GM18511 (cell line): ENCODE measurements at regions not wholly inside any gene's neighbourhood (a gene's known extent, or its start where the extent isn't known, plus 50 kb on each side); places are given as distances from the start of the nearest gene placed in this dataset.

Source experiments
- ATAC-seq: cut with Tn5 transposase; IDR thresholded peaks from one replicate; pipeline ENCODE4 v1.9.1; 2021; ENCODE audit warnings: mild to moderate bottlenecking, moderate library complexity; ENCODE audit not compliant: unreplicated experiment

DNA sequence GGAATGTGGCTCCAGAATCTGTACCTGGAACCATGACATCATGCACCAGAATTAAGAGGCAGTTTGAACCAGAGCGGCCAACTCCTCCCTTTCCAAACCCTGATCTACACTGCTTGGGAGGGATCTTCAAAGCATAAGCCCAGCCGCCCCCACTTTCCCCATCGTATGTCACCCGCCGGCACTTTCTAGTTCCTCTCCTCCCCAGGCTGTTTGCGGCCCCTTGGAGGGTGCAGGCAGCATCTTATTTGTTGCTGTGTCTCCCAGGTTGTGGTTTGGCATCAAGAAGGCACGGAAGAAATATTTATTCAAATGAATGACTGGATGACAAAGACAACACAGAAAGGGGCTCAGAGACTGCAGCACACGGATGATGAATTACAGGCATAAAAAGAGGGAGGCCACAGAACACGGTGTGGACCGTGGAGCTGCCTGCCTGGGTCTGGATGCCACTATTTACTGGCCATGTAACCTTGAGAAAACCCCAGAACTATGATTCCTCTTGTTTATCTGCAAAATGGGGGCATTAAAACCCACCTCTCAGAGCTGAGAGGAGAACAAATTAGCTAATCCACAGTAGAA is 305.8 kb downstream of the EIPR1 start:
- no peak for ATAC-seq

DNA sequence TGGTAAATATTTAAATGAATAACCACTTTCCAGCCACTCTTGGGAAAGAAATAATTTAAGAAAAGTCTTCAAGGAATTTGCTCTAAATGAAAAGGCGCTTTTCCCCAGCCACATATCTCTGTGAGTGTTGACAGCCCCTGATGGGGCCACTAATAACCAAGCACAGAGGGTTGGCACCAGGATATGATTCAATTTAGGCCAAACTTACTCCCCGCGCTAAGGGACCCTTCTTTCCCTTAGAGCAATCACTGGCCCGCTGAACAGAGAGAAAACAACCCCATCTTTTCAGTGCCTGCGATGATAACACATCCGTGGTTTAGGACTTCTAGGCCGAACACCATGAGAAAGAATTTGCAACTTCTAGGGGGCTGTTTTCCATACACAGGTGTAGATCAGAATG is 310.8 kb downstream of the EIPR1 start:
- no peak for ATAC-seq

- ATAC-seq = no peak
Measured at GRCh38 chr2:3065928-3066327, 311.7 kb downstream of the EIPR1 start.

DNA sequence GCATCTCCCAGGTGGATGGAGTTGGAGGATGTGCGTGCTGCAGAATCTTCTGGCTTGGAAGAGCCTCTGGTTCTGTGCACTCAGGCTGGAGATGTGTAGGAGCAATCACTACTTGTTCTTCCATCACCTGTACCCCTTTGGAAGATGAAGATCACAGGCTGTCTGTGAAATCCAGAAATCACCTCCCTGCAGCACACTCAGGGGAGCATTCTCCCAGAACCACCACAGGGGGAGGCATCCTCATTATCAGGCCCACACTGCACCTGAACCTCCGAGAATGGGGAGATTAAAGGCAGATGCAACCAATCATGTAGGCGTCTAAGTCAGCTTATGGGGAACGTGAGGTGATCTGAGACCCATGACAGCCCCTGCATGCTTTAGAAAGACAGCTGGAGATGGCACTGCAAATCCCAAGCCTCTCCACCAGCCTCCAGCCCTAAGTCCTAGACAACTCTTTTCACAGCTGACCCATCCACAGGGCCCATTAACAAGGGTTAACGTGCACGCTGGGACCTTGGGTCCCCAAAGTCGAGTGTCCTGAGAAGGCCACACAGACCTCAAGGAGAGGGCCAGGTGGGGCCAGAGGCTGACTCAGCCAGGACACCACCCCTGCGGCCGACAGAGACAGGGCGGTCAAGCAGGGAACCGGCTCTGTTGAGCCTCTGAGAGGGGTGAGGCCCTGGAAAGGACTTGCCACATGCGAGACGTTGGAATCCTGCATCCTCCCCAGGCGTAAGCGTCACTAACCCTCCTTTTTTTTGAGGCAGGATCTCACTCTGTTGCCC is 314.9 kb downstream of the EIPR1 start:
- no peak for ATAC-seq

DNA sequence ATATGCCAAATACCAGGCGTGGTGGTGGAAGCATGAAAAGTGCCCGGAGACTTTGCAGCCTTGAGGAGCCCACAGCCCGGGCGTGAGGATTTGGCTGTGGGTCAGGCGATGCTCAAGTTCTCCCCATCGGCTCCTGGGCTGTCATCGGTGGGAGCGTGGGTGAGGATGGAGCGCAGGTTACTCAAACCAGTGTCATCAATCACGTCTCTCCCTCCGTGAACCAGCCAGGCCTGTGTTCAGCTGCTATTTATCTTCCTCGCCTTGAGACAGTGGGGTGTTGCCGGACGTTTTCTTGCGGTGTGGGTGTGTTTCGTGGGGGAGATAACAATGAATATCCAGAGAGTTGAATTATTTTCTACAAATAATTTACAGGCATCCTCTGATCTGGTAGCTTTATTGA is 317.6 kb downstream of the EIPR1 start:
- ATAC-seq = no peak

- no peak for ATAC-seq
Measured at GRCh38 chr2:3059141-3059925, 318.3 kb downstream of the EIPR1 start.

DNA sequence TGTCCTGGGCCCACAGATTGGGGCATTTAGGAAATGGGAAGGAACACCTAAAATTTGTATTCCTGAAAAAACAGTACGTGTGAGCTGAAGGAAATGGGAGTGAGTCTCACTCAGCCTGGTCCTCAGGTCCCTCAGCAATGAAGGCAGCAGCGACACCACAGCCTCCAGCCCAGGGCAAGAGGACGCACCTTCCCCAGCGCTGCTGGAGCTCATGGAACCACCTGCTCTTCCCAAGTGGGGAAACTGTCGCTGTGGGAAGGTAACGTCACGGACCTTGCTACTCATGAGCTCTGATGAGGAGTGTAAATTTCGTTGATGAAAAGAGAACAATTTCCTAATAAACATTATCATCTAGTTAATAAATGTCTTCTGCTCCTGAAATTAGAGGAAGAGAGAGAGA is 323.6 kb downstream of the EIPR1 start:
- no peak for ATAC-seq

GRCh38 chr2:3051266-3051665 is 326.4 kb downstream of the EIPR1 start:
- ATAC-seq = no peak

GRCh38 chr2:3046170-3046865 is 331.3 kb downstream of the EIPR1 start:
- no peak for ATAC-seq

DNA sequence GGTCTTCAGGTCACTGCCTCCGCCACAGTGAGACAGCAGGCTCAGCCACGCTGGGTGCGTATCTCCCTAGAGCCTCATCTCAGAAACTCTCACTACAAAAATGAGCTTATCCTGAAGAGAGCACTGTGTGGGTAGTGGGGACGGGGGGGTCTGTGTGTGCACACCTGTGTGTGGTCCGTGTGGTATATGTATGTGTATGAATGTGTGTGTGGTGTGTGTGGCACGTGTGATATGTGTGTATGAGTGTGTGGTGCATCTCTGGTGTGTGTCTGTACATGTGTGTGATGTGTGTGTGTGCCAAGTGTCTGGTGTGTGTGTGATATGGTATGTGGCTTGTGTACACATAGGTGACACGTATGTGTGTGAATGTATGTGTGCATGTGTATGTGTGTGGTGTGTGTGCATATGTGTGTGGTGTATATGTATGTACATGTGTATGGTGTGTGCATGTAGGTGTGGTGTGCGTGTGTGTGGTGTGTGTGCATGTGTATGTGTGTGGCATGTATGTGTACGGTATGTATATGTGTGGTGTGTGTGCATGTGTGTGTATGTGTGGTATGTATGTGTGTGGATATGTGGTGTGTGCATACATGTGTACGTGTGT is 332.2 kb downstream of the EIPR1 start:
- no peak for ATAC-seq

- ATAC-seq = no peak
Measured at GRCh38 chr2:3044587-3045317, 332.9 kb downstream of the EIPR1 start.

- ATAC-seq = no peak
Measured at GRCh38 chr2:3043726-3044125, 333.9 kb downstream of the EIPR1 start.

GRCh38 chr2:3042601-3043585 is 334.7 kb downstream of the EIPR1 start:
- no peak for ATAC-seq

DNA sequence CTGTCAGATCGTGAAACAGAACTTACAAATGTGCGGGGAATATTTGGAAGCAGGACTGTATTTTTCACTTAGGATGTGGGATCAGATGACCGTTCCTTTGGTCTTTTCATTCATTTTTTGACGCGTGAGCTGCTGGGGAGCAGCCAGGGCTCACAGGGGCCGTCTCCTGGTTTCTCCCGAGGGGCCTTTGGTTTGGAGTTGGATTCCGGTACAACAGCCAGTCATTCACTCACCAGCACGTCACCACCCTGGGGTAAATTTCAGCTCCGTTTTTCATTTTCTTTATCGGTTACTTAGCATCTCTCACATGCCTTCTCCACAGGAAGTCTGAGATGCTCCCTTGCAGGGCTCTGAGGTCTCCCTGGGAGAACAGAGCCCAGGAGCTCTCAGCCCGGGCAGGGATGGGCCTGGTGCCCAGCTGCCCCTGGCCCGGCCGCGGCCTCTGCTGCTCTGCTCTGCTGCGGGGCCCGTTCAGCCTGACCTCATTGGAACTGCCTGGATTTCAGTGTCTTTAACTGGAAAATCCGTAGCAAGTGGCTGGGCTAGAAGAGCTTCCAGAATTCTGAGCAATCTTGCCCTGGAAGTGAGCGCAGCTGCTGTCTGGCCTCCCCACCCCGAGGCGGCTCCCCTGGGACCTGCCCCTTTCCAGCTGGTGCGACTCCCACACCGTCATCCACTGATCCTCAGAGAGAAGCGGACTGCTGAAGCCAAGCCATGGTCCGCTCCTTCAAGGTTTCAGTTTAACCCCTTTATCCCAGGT is 335.6 kb downstream of the EIPR1 start:
- ATAC-seq = no peak

- ATAC-seq = no peak
Measured at GRCh38 chr2:3041246-3041645, 336.4 kb downstream of the EIPR1 start.

DNA sequence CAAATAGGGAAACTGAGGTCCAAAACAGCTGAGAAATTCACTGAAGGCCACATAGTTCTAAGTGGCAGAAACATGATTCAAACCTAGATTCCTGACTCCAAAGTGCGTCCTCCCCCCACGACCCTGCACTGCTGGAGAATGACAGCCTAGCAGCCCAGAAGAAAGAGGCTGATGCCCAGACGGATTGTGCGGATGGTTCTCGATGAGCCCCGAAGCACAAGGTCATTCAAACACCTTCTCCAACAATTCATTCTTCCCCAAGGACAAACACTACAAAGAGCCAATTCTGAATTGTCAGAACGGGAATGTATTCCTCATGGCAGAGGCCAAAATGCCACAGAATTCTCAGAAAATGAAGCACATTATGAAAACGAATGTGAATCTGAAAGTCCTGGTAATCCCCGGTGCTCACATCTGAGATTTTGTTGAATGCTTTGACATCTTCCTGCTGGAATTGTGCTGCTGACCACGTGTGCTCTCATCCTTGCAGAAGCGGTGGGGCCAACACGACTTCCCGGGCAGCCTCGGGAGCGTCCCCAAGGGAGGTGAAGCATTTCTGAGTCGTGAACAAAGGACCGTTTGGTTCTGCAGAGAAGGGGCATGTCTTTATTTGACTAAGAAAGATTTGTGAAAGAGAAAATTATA is 337.0 kb downstream of the EIPR1 start:
- ATAC-seq = no peak

DNA sequence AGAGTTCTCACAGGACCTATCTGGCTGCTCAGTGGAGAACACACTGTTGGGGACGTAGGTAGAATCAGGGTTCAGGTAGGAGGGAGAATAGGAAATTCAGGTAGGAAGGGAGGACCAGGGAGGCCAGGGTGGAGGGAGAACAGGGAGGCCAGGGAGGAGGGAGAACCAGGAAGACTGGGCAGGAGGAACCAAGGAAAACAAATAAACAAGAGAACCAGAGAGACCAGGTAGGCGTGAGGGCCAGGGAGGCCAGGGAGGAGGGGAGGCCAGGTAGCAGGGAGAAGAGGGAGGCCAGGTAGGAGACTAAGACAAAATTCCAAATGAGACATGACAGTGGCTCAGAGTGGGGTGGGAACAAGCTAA is 337.6 kb downstream of the EIPR1 start:
- no peak for ATAC-seq
